ENCODE measurements at regions not wholly inside any gene's neighbourhood (a gene's known extent, or its start where the extent isn't known, plus 50 kb on each side); places are given as distances from the start of the nearest gene placed in this dataset.
A peak's percentile ranks its signal among the peaks of the same experiment; 100 is the strongest.
"Not testable (repeated sequence)": the region's sequence is repeated elsewhere in the genome, so short reads cannot be mapped to it uniquely, and the experiment has no call there.

DNA sequence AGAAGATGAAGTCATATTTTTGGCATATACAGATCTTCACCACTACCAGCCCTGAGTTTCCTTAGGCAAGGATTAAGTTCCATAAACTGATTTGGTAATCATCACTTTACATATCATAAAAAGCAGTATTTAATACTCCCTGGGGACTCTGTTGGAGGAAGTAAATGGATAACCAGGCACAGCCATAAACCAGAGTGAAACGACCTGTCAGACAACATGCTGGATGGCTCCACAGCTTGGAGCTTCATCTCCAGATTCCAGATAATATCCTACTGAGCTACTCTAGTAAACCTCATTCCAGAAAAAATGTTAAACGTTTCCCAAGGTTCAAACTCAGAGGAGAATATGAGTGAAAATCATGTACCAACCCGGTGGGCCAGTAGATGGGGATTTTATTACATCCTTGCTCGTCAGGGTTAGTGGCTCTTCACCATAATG is 109.2 kb downstream of the BASP1 start:
- no peak for DNase-seq (ENCODE audit: low read depth)

DNA sequence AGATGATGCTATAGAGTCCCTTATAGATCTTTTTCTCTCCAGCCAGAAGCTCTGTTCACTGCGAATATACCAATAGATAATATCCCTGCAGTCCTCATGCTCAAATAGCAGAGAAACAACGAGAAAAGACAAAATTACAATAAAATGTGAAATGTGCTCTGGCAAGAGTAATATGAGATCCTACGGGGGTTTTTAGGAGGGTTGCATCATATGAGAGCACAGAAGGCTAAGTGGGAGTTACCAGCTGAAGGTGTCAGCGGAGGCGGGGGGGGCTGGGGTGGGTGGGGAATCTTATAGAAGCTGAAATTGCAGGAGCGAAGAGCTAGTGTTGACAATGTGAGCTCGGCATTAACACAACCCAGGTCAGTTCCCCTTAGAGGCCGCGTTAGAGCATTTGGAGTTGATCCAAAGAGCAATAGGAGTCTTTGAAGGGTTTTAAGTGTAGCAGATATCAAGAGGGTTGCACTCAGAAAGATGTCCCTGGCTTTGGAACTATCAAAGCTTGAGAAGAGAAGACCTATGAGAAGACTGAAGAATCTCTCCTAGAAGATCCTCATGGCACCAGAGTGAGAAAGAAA is 109.7 kb downstream of the BASP1 start:
- no peak for DNase-seq (ENCODE audit: low read depth)

DNA sequence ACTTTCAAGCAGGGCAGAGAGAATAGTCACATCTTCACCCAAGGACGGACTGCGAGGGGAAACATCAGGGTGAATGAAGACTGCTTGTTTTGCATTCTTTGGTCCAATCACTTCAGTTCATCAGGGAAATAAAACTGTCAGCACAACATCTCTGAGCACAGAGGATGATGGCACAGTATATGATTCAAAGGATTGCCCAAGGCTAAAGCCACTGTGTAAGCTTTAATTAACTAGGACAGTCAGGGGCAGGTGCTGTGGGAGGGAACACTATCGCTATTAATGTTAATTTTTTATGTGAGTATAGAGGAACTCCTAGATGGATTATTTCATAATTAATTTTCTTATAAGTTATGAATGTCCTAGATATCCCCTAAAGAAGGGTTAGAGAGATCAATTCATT is 112.1 kb downstream of the BASP1 start:
- no peak for DNase-seq (ENCODE audit: low read depth)

DNA sequence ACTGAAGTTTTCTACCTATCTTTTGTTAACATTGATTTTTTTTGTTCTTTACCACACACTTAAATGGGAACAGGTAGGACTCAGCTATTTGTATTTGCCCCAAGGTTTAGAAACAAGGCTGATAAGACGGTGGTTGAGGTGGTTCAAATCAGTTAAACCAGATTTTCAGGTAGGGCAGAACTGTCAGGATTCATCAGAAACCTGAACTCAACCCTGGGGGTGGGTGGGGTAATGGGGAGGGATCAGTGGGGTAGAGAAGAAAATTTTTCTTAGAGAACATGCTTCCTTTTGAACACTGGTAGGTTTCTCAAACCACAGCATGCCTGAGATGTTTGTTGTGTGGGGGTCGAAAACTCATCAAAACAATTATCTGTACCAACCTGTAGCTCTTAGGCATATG is 113.0 kb downstream of the BASP1 start:
- DNase-seq (ENCODE audit: low read depth) = no peak

DNA sequence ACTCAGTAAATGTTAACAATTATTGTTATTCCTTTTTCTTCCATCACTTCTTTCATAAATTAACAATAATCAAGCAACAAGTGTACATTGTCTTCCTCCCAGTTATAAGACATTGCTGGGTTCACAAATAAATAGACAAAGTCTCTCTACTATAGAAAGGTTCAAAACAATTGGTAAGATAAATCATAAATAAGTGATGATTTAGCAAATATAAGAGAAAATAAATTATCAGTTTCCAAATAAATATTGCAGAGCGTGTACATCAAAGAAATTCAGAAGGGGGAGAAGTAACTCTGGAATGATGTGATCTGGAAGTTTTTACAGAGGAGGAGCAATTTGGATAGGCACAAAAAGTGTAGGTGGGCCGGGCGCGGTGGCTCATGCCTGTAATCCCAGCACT is 114.2 kb downstream of the BASP1 start:
- DNase-seq (ENCODE audit: low read depth) = no peak

DNA sequence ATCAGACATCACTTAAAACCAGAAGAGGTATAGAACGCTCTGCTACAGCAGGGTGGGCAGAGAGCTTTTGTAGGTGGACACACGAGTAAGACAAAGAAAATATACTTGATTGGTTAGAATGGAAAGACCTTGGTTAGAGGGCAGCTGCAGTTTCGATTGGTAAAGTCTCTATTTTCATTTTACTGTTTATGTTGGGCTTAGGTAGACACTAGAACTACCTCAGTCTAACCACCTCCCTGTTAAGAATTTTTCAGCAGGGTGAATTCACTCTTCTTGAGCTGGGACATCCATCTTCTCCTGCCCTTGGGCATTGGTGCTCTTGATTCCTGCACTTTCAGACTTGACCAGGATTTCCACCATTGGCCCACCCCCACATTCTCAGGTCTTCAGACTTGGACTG is 116.3 kb downstream of the BASP1 start:
- no peak for DNase-seq (ENCODE audit: low read depth)

DNA sequence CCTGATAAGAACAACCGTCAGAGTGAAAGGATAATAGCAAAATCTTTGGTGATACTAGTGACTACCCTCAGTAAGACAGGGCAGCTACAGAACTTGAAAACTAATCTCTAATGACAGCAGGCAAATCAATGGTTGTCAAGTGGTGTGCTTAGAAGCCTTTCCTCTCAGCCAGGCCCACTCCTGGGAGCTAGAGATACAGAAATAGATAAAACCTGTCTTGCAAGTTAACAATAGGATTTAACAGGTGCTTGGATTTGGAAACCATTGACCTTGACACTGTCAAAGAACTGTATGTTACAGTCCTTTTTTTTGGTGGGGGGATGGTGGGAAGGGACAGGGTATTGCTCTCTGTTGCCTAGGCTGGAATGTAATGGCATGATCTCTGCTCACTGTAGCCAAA is 118.6 kb downstream of the BASP1 start:
- DNase-seq (ENCODE audit: low read depth) = no peak

DNA sequence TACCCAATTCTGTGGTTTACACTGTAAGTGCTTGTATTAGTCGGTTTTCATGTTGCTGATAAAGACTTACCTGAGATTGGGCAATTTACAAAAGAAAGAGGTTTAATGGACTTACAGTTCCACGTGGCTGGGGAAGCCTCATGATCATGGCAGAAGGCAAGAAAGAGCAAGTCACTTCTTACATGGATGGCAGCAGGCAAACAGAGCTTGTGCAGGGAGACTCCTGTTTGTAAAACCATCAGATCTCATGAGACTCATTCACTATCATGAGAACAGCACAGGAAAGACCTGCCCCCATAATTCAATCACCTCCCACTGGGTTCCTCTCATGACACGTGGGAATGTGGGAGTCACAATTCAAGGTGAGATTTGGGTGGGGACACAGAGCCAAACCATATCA is 119.3 kb downstream of the BASP1 start:
- not testable (repeated sequence) for DNase-seq (ENCODE audit: low read depth)

DNA sequence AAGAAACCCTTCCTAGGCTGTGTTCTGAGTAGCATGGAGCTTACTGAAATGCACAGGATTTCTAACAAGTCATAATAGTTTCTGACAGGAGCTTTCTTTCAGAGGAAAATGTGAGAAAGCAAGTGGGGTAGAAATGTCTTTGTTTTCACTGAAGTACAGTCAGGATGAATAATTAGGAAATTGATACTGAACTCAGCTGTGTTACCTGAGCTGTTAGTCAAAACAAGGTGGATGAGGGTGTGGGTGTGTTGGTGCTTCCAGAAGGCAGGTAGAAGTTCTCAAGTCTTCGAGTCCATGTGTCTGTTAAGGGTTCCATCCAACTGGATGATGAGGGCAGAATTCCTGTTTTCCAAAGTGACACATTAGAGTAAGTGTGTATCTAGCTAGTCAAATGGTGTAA is 122.4 kb downstream of the BASP1 start:
- no peak for DNase-seq (ENCODE audit: low read depth)

DNA sequence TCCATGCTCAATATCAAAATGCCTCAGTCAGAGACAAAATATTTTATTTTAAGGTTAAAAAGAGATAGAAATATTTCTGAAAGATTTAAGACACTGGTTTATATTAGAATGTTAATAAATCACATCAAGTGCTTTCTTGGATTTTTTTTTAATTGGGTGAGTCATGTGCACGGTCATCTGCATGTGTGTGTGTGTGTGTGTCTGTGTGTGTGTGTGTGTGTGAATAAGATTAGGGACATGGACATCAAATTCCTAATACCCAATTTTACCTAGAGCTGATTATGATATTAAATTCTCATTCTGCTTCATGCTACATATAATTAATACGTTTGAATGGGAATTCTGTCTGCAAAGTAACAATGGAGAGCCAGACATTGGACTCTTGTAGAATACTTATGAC is 122.9 kb downstream of the BASP1 start:
- no peak for DNase-seq (ENCODE audit: low read depth)

DNA sequence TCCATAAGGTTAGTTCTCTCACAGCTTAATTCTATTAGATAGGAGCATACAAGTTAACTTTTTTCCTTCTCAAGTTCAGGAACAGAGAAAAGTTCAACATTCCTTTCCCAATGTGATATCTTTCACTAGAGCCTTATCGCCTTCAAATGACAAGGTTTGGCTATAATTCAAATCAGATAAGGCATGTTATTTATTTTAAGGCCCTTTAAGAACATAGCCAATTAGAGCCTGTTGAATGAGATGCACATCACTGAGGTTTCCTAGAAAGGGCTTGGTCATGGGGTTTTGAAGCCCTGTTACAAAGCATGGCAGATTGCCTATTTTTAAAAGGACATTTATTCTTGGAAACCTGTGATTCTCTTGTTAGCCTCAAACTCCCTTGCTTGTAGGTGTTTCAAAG is 123.4 kb downstream of the BASP1 start:
- peak; percentile 85 for DNase-seq (ENCODE audit: low read depth)

DNA sequence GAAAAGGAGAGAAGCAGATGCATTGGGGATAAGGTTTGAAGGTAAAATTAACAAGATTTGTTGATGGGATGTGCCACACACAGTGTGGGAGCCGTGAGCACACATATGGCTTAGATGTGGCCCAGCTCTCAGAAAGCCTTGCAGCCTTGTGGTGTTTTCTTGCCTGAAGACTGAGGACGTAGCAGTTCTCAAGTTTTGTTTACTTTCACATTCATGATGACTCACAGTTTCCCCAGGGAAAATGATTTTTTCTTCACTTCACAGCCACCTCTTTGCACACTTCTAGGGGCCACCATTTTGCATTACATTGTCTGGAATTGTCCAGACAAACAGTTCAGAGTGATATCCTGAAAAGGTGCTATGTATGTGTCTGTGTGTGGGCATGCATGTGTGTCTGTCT is 126.2 kb downstream of the BASP1 start:
- DNase-seq (ENCODE audit: low read depth) = peak; percentile 97

DNA sequence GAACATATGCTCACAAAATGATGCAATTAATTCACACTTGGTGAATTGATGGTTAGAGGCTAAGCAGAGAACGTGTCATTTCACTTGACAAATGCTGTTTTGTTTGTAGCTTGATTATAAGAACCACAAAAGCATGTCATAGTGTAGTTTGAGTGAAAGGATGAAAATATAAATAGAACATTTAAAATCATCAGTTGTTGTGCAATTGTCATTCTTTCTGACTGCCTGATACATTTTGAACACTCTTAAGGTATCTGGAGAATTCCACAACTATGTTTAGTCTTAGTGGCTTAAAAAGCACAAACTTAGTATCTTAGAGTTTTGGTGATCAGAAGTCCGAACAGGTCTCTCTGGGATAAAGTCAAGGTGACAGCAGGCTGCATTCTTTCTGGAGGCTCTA is 129.4 kb downstream of the BASP1 start:
- DNase-seq (ENCODE audit: low read depth) = peak; percentile 65

DNA sequence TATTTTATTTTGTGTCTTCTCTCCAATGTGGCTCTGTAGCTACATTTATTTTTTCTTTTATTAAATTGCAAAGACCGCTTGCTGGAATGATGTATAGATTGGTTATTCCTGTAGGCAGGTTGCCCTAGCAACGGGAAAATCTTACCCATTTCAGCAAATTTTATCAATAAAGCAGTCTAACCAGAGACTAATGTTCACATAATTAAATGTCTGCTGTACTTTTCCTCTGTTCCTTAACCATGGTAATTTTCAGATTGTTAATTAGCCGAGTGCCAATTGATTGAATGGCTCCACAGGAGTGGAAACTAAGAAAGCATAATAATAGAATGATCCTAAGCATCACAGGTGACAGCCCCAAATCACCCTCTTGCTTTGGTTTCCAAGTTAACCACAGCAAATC is 134.8 kb downstream of the BASP1 start:
- DNase-seq (ENCODE audit: low read depth) = no peak

DNA sequence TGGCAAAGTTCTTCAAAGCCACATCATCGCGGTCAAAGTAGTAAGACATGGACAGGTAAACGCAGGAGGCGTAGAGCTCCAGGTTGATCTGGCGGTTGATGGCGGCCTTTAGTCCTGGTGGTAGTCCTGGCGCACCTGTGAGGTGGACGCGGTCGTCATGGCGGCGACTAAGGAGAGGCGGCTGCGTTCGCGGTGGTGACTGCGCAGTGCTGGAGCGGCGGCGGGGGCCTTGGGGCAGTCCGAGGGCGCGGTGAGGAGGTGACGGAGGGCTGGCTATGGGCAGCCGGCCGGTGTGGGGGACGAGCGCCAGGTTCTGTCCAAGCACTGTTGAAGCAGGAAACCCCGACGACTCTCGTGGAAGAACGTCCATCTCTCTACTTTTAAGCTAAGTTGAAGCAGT is 136.8 kb downstream of the BASP1 start:
- no peak for DNase-seq (ENCODE audit: low read depth)

DNA sequence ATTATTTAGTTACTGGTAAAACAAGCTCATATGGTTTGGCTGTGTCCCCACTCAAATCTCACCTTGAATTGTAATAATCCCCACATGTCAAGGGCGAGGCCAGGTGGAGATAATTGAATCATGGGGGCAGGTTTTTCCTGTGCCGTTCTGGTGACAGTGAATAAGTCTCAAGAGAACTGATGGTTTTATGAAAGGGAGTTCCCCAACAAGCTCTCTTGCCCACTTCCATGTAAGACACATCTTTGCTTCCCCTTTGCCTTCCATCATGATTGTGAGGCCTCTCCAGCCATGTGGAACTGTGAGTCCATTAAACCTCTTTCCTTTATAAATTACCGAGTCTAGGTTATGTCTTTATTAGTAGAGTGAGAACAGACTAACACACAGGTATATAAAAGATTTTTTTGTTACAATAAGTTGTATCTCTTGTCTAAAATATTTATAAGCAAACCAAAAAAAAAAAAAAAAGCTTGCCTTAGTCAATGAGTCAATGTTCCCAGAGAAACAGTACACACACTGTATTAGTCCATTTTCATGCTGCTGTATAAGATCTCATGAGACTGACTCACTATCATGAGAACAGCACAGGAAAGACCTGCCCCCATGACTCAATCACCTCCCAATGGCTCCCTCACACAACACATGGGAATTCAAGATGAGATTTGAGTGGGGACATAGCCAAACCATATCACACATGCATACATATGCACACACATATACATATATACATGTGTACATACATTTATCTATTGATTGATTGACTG is 138.3 kb downstream of the BASP1 start:
- DNase-seq (ENCODE audit: low read depth) = peak; percentile 95

DNA sequence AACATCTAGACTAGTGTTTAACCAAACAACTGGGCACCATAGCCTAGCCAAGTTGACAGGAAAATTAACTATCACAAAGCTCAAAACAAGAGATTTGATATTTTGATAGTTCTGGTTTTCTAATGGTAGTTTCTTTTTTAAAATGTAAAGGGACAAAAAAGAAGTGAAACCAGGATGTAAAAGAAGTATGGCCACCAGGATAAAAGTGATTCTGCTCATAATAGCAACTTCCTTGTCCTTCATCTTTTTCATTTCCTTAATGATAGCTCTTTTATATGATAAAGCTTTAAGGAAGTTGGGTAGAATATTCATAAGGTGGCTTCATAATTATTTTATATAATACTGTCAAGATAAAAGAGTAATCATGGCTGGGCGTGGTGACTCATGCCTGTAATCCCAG is 139.1 kb downstream of the BASP1 start:
- no peak for DNase-seq (ENCODE audit: low read depth)

DNA sequence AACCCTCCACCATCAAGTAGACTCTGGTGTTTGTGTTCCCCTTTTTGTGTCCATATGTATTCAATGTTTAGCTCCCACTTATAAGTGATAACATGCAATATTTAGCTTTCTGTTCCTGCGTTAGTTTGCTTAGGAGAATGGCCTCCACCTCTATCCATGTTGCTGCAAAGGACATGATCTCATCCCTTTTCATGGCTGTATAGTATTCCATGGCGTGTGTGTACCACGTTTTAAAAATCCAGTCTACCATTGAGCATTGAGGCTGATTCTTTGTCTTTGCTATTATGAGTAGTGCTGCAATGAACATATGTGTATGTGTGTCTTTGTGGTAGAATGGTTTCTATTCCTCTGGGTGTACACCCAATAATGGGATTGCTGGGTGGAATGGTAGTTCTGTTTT is 140.1 kb downstream of the BASP1 start:
- no peak for DNase-seq (ENCODE audit: low read depth)

DNA sequence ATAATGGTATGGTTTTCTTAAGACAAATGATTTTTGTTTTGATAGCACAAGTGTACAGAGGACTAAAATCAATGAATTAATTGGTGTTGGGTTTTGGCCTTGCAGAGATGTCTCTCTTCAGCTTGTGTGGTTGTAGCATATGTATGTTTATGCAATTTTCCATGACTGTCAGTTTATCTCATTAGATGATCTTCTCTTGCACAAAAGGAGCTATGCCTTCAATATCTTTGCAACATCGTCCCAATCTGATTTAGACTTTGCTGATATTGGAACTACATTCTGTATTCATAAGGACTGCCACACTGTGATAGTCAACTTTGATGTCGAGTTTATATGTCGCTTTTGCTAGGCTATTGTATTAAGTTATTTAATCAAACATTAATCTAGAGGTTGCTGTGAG is 140.0 kb upstream of the TAF11L2 start:
- DNase-seq (ENCODE audit: low read depth) = no peak

DNA sequence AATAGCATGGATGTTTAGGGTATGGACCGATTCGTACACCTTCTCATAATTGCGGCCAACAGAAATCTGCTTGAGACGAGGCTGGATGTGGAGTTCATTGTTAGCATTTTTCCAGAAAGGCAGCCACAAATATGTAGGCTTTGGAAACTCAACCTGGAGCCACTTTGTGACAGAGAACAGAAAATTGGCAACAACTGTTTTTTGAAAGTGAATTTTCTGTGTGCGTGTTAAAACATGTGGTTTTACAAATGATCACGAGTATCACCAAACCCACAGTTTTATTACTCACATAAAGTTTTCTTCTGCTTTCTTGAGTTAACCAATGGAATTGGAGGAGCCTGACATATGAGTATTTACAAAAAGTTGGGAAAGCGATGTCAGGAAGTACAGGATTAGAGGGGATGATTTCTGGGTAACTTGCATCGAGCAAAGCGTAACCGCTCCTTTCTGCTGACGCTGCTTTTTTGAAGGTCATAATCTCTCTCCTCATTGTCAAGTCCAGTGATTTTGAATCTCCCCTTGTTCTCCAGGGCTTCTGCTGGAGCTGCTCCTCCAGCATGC is 138.5 kb upstream of the TAF11L2 start:
- peak; percentile 94 for DNase-seq (ENCODE audit: low read depth)

DNA sequence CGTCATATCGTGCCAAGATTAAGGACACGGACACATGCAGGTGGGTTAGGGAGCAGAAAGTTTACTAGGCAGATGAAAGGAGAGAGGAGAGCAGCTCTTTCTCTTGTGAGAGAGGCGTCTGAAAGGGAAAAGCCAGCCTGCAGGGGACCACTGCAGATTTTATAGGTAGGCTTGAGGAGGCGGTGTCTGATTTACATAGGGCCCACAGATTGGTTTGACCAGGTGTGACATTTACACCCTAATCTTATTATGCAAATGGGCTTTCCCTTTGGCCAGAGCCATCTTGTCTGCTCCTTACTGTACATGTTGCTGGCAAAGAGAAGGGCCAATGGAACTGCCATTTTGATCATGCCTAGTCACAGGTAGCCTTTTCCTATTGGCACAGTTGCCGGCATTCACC is 137.2 kb upstream of the TAF11L2 start:
- DNase-seq (ENCODE audit: low read depth) = no peak

DNA sequence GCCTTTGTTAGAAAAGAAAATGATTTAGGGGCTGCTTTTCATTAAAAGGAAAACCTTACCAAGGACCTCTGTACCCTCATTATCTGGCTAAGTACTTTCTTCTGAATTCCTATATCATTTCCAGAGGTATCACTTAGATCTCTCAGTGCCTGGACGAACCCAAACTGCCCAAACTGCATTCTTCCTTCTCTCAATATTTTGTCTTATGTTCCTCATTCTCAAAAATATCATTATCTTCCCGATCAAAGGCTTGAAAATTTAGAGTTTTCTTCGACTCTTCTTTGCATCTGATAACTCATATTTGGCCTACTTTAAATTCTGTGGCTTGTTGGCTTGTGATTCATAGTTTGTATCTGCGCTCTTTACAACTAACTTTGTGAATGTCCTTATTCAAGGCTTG is 136.7 kb upstream of the TAF11L2 start:
- DNase-seq (ENCODE audit: low read depth) = no peak

DNA sequence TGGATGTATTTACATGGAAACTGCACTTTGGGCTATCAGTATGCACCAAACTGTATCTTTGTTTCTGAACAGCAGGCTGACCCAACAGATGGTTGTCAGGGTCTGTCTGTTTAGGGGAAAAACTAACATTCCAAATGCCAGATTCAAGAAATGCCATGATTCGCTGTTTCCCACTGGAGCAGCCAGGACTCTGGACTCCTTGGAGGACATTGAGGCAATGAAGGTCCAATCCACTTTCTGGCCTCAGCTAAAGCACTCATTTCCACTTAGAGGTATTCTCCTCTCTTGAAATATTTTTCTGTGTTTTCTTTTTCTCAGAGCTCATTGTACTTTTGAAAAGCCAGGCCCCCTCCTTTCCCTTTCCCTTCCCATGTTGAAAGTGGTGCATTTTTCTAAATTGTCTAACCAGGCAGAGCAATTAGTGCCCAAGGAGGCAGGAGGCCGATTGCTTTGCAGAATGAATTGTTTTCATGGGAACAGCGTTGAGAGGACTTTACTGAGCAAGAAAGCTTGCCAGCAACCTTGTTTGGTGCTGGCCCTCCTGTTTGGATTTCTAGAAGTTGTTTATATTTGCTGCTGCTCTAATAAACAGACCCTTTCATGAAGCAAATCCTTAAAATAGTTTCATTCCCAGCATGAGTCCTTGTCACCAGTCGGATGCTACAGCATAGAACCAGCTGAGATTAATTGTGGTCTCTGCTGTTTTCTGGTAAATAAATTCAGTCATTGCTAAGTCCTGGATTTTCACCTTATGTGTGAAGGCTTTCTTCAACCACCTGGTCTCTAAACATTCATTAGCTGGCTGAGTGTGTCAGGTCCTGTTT is 132.8 kb upstream of the TAF11L2 start:
- DNase-seq (ENCODE audit: low read depth) = no peak
